ENCODE measurements at regions not wholly inside any gene's neighbourhood (a gene's known extent, or its start where the extent isn't known, plus 50 kb on each side); places are given as distances from the start of the nearest gene placed in this dataset.

- no peak overlapping the region for H3K27ac ChIP-seq
These were observed 473.6 kb downstream of the FOXO1 start for GRCh38 chr13:40192858-40193257.

GRCh38 chr13:40193286-40194223 lies 472.9 kb downstream of the FOXO1 start:
- no peak for TF ChIP-seq CTCF (conservative IDR thresholded peaks at IDR 0.05)
- no peak overlapping the region for H3K27ac ChIP-seq

More at GRCh38 chr13:40192858-40193257, 473.6 kb downstream of the FOXO1 start:
- no peak for TF ChIP-seq CTCF (conservative IDR thresholded peaks at IDR 0.05)

- TF ChIP-seq CTCF (conservative IDR thresholded peaks at IDR 0.05) = no peak
- no peak overlapping the region for H3K27ac ChIP-seq
These were observed 472.1 kb downstream of the FOXO1 start for GRCh38 chr13:40194224-40194806.

- no peak overlapping the region for H3K27ac ChIP-seq
- no peak for TF ChIP-seq CTCF (conservative IDR thresholded peaks at IDR 0.05)
These were observed 469.4 kb downstream of the FOXO1 start for GRCh38 chr13:40197049-40197448.

GRCh38 chr13:40197936-40198595 lies 468.4 kb downstream of the FOXO1 start:
- H3K27ac ChIP-seq = no peak overlapping the region
- no peak for TF ChIP-seq CTCF (conservative IDR thresholded peaks at IDR 0.05)

GRCh38 chr13:40200273-40200978 lies 466.0 kb downstream of the FOXO1 start:
- no peak for TF ChIP-seq CTCF (conservative IDR thresholded peaks at IDR 0.05)
- H3K27ac ChIP-seq = no peak overlapping the region

All from VCaP (cell line).